H1 (cell line): ENCODE measurements at regions not wholly inside any gene's neighbourhood (a gene's known extent, or its start where the extent isn't known, plus 50 kb on each side); places are given as distances from the start of the nearest gene placed in this dataset.

ENCODE experiments used
- CTCF ChIA-PET: fragments of 300-600 bp; sonication (Branson Sonifier 250); formaldehyde crosslinking; loops from one replicate; lab custom pipeline; 2021; ENCODE audit not compliant: partially characterized antibody; lab: Charles Lee
- POLR2A ChIA-PET: fragments of 300-600 bp; sonication (Branson Sonifier 250); formaldehyde crosslinking; loops from one replicate; lab custom pipeline; 2021; ENCODE audit warnings: inconsistent platforms; ENCODE audit not compliant: partially characterized antibody; lab: Charles Lee
- DNase-seq, 2 experiments: peaks; one replicate each; pipeline versions ENCODE4 v3.0.0 to v3.0.0-alpha.2; 2010 to 2022; ENCODE audit warnings: low spot score in 2 of 2, low read depth in 1 of 2, mixed read lengths in 1 of 2
- FAIRE-seq: peaks from 2 replicates; lab custom pipeline; 2011; peaks lifted over from hg19 to GRCh38; lab: Jason Lieb, UNC
- H2AFZ ChIP-seq: 2 replicates; pipeline ENCODE4 v1.8.1; 2012; ENCODE audit warnings: low read length, inconsistent platforms
- H2AK5ac ChIP-seq: 2 replicates; pipeline ENCODE4 v1.6.1; 2013; ENCODE audit warnings: low read depth, low read length
- H2BK120ac ChIP-seq: replicated peaks from 2 replicates; pipeline ENCODE3; 2013; ENCODE audit warnings: low read depth, low read length, inconsistent platforms
- H2BK12ac ChIP-seq: 2 replicates; pipeline ENCODE4 v1.6.1; 2013; ENCODE audit warnings: low read depth, low read length
- H2BK15ac ChIP-seq: 2 replicates; pipeline ENCODE4 v1.6.1; 2013; ENCODE audit warnings: low read length
- H2BK20ac ChIP-seq: 2 replicates; pipeline ENCODE4 v1.6.1; 2013; ENCODE audit warnings: low read length
- H2BK5ac ChIP-seq: 2 replicates; pipeline ENCODE4 v1.6.1; 2013; ENCODE audit warnings: low read depth, low read length
- H3K14ac ChIP-seq: 2 replicates; pipeline ENCODE4 v1.6.1; 2013; ENCODE audit warnings: inconsistent platforms; ENCODE audit not compliant: insufficient read length
- H3K18ac ChIP-seq: 2 replicates; pipeline ENCODE4 v1.6.1; 2013; ENCODE audit warnings: low read length; ENCODE audit errors: extremely low read depth
- H3K23ac ChIP-seq: 2 replicates; pipeline ENCODE4 v1.6.1; 2013; ENCODE audit warnings: inconsistent platforms; ENCODE audit not compliant: insufficient read length
- H3K23me2 ChIP-seq: 2 replicates; pipeline ENCODE4 v1.6.1; 2013; ENCODE audit warnings: low read depth, low read length
- H3K27ac ChIP-seq: 2 replicates; pipeline ENCODE4 v1.6.1; 2011; ENCODE audit warnings: low read depth, low read length, inconsistent platforms
- H3K27me3 ChIP-seq, 4 experiments: replicated peaks in 1 of 4; 1 replicate in 1 of 4; 2 replicates in 3 of 4; pipeline versions ENCODE4 v1.6.1 to v1.8.1; 2011 to 2013; ENCODE audit warnings: low read length in 3 of 4, mild to moderate bottlenecking in 3 of 4, inconsistent platforms in 2 of 4, mixed read lengths in 2 of 4, moderate library complexity in 1 of 4; ENCODE audit not compliant: control insufficient read depth in 3 of 4, insufficient read depth in 3 of 4; ENCODE audit errors: extremely low read depth in 1 of 4
- H3K36me3 ChIP-seq, 4 experiments: 2 replicates each; pipeline versions ENCODE4 v1.6.1 to v1.8.1; 2011 to 2013; ENCODE audit warnings: mild to moderate bottlenecking in 4 of 4, low read length in 3 of 4, moderate library complexity in 2 of 4, control low read depth in 1 of 4, inconsistent platforms in 1 of 4; ENCODE audit not compliant: insufficient read depth in 4 of 4, control insufficient read depth in 2 of 4
- H3K4ac ChIP-seq: replicated peaks from 2 replicates; pipeline ENCODE3; 2013; ENCODE audit warnings: low read length, low read depth, mixed read lengths, inconsistent platforms; ENCODE audit not compliant: insufficient read length
- H3K4me1 ChIP-seq, 4 experiments: replicated peaks in 1 of 4; 1 replicate in 1 of 4; 2 replicates in 3 of 4; pipeline versions ENCODE4 v1.6.1 to v1.8.1; 2011 to 2013; ENCODE audit warnings: low read length in 3 of 4, inconsistent platforms in 2 of 4, mixed read lengths in 1 of 4; ENCODE audit not compliant: insufficient read depth in 4 of 4, control insufficient read depth in 3 of 4
- H3K4me2 ChIP-seq, 2 experiments: 2 replicates each; pipeline versions ENCODE4 v1.6.1 to v1.8.1; 2011 to 2013; ENCODE audit warnings: low read depth in 2 of 2, low read length in 2 of 2, control low read depth in 1 of 2, inconsistent platforms in 1 of 2, mild to moderate bottlenecking in 1 of 2; ENCODE audit not compliant: insufficient read depth in 1 of 2
- H3K4me3 ChIP-seq, 4 experiments: fragments of 200-600, 300-600 bp in 1 of 4; sonication (generic), shearing (Covaris generic), sonication (Bioruptor Twin) in 1 of 4; 2 replicates each; pipeline versions ENCODE4 v1.5.1 to v1.8.1; 2011 to 2016; ENCODE audit warnings: low read length in 4 of 4, low read depth in 3 of 4, control low read depth in 2 of 4, inconsistent platforms in 2 of 4, mild to moderate bottlenecking in 2 of 4, mixed read lengths in 1 of 4, moderate library complexity in 1 of 4; ENCODE audit not compliant: insufficient read depth in 2 of 4; ENCODE audit errors: extremely low read depth in 1 of 4
- H3K56ac ChIP-seq: replicated peaks from 2 replicates; pipeline ENCODE3; 2013; ENCODE audit warnings: low read depth, mild to moderate bottlenecking, mixed read lengths, low read length, inconsistent platforms; ENCODE audit not compliant: insufficient read length
- H3K79me1 ChIP-seq: 2 replicates; pipeline ENCODE4 v1.6.1; 2013; ENCODE audit warnings: low read depth, low read length, control low read depth
- H3K79me2 ChIP-seq, 2 experiments: 2 replicates each; pipeline versions ENCODE4 v1.6.1 to v1.8.1; 2012 to 2013; ENCODE audit warnings: low read length in 2 of 2, mild to moderate bottlenecking in 2 of 2, inconsistent platforms in 1 of 2; ENCODE audit not compliant: insufficient read depth in 2 of 2, control insufficient read depth in 1 of 2
- H3K9ac ChIP-seq, 4 experiments: replicated peaks in 1 of 4; 1 replicate in 1 of 4; 2 replicates in 3 of 4; pipeline versions ENCODE4 v1.6.1 to v1.8.1; 2011 to 2013; ENCODE audit warnings: low read depth in 3 of 4, low read length in 3 of 4, control low read depth in 2 of 4, mild to moderate bottlenecking in 2 of 4, moderate library complexity in 2 of 4, inconsistent platforms in 1 of 4; ENCODE audit errors: extremely low read depth in 1 of 4
- H3K9me3 ChIP-seq, 2 experiments: 2 replicates each; pipeline versions ENCODE4 v1.6.1 to v1.8.1; 2012 to 2013; ENCODE audit warnings: mild to moderate bottlenecking in 2 of 2, moderate library complexity in 2 of 2, control low read depth in 1 of 2, inconsistent platforms in 1 of 2, low read depth in 1 of 2, low read length in 1 of 2, mixed read lengths in 1 of 2; ENCODE audit not compliant: insufficient read depth in 2 of 2
- H4K20me1 ChIP-seq, 2 experiments: replicated peaks in 1 of 2; 2 replicates each; pipeline versions ENCODE3 to v1.8.1; 2011 to 2013; ENCODE audit warnings: inconsistent platforms in 2 of 2, low read length in 2 of 2, mild to moderate bottlenecking in 1 of 2; ENCODE audit not compliant: insufficient read depth in 2 of 2, control insufficient read depth in 1 of 2
- H4K5ac ChIP-seq: 2 replicates; pipeline ENCODE4 v1.6.1; 2013; ENCODE audit warnings: low read length, low read depth, mixed read lengths, inconsistent platforms; ENCODE audit not compliant: insufficient read length
- H4K8ac ChIP-seq: 2 replicates; pipeline ENCODE4 v1.8.0; 2013; ENCODE audit warnings: mild to moderate bottlenecking, moderate library complexity, low read length, inconsistent platforms; ENCODE audit not compliant: insufficient read depth; ENCODE audit errors: extremely low read depth
- H4K91ac ChIP-seq: replicated peaks from 2 replicates; pipeline ENCODE3; 2013; ENCODE audit warnings: low read length, mixed read lengths, inconsistent platforms; ENCODE audit not compliant: insufficient read length
- CBX8 ChIP-seq: fragments of 300-800, 300-1000 bp; sonication (generic); IDR thresholded peaks from 2 replicates; pipeline ENCODE4 v1.7.1; 2016; ENCODE audit warnings: low read depth, low read length, borderline replicate concordance
- FOSL1 ChIP-seq: IDR thresholded peaks from 2 replicates; pipeline ENCODE4 v1.6.1; 2011; ENCODE audit warnings: mild to moderate bottlenecking, low read depth, low read length, moderate library complexity; ENCODE audit not compliant: insufficient read depth
- GABPA ChIP-seq: IDR thresholded peaks from 2 replicates; pipeline ENCODE4 v1.6.1; 2011; ENCODE audit warnings: mild to moderate bottlenecking, low read length, moderate library complexity, borderline replicate concordance; ENCODE audit not compliant: insufficient read depth
- HDAC6 ChIP-seq: IDR thresholded peaks from one replicate; pipeline ENCODE4 v1.7.1; 2012; ENCODE audit warnings: low read depth, mild to moderate bottlenecking, inconsistent platforms, low read length, moderate library complexity
- KDM4A ChIP-seq: IDR thresholded peaks from one replicate; pipeline ENCODE4 v1.7.1; 2012; ENCODE audit warnings: low read depth, mild to moderate bottlenecking, moderate library complexity, low read length, inconsistent platforms; ENCODE audit not compliant: severe bottlenecking
- KDM5A ChIP-seq: fragments of 200-600 bp; IDR thresholded peaks from 2 replicates; pipeline ENCODE4 v1.7.1; 2012; ENCODE audit warnings: mild to moderate bottlenecking, low read length, inconsistent platforms, mixed read lengths
- NANOG ChIP-seq: IDR thresholded peaks from 2 replicates; pipeline ENCODE4 v1.6.1; 2011; ENCODE audit warnings: low read length, low read depth, mild to moderate bottlenecking, inconsistent platforms; ENCODE audit not compliant: insufficient read depth, poor library complexity, severe bottlenecking
- PHF8 ChIP-seq: fragments of 200-600 bp; sonication (generic); conservative IDR thresholded peaks from 2 replicates; pipeline ENCODE4 v1.7.1; 2012; ENCODE audit warnings: low read depth, mild to moderate bottlenecking, inconsistent platforms, low read length, moderate library complexity
- RFX5 ChIP-seq: IDR thresholded peaks from 2 replicates; pipeline ENCODE4 v1.6.1; 2011; ENCODE audit warnings: low read depth, low read length, improper control_type of control experiment, borderline replicate concordance
- TCF12 ChIP-seq: IDR thresholded peaks from 2 replicates; pipeline ENCODE4 v1.6.1; 2011; ENCODE audit warnings: low read depth, mild to moderate bottlenecking, low read length
- YY1 ChIP-seq: IDR thresholded peaks from 2 replicates; pipeline ENCODE4 v1.6.1; 2011; ENCODE audit warnings: low read depth, mild to moderate bottlenecking, low read length
- WGBS, 2 experiments: shearing (Covaris generic) in 1 of 2; methylation state at CpG; one replicate each; pipeline versions ENCODE4 v1.1.6 to v1.1.7; 2013 to 2015; ENCODE audit warnings: low lambda C conversion rate in 2 of 2, mixed read lengths in 2 of 2, inconsistent platforms in 1 of 2, low coverage in 1 of 2, missing lambda C conversion rate in 1 of 2; ENCODE audit not compliant: insufficient replicate concordance in 2 of 2, insufficient coverage in 1 of 2, insufficient read length in 1 of 2; ENCODE audit errors: extremely low coverage in 1 of 2, missing lambda C conversion rate in 1 of 2; 5-methylcytosine and 5-hydroxymethylcytosine counted together
- TF ChIP-seq, protein P1 (sequence below): IDR thresholded peaks from 2 replicates; pipeline ENCODE4 v1.6.1; 2011; ENCODE audit warnings: low read length, improper control_type of control experiment

DNA sequence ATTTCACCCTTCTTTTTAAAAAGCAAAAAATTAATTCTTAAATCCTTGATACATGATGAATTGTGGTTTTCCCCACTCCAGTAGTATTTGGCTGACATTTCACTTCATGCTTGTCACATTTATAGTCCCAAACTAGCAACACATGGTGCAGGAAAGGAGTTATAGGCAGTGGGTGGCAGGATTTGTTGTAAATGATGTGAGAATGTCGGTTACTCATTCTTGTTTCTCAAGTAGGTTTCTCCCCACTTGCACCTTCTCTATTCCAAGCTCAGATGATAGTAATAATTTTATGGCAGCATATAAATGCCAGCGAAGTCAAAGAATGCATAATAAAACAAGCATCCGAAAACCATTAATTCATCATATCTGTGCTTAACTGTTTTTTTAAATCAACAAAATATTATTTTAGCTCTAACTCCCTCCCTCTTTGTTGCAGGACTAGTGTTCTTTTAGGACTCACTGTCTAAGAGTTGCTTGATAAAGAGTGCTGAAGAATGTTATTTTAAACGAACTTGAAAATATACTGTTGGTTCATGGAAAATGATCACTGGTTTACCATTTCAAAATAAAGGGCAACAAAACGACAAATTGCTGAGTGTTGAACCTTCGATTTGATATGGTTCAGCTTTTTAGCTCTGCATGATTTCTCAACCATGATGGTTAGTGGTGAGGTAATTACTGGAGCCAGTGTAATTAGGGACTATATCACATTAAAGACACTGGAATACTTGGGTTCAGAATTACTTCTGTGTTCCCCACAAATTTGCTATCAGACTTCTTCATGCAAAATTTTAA is 88.1 kb upstream of the ADAMTSL1 start:
- FAIRE-seq = no peak
- TF ChIP-seq, protein P1, sequence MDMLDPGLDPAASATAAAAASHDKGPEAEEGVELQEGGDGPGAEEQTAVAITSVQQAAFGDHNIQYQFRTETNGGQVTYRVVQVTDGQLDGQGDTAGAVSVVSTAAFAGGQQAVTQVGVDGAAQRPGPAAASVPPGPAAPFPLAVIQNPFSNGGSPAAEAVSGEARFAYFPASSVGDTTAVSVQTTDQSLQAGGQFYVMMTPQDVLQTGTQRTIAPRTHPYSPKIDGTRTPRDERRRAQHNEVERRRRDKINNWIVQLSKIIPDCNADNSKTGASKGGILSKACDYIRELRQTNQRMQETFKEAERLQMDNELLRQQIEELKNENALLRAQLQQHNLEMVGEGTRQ = no peak
- TF ChIP-seq FOSL1 (no peak), YY1 (no peak), PHF8 (no peak), KDM4A (no peak), CBX8 (no peak), NANOG (no peak), TCF12 (no peak), RFX5 (no peak), HDAC6 (no peak), GABPA (no peak), KDM5A (no peak)

More for the DNA sequence above, 88.1 kb upstream of the ADAMTSL1 start:
- H3K79me1 ChIP-seq = no peaks in the 10 kb centered on the region
- WGBS, 2 experiments = 94% methylated on average over 6 of the region's 6 CpGs; no CpG with 5 or more reads in 1 of the 2 experiments
- no peak overlapping the region for H4K5ac ChIP-seq
- H3K79me2 ChIP-seq = no peaks in the 10 kb centered on the region
- H3K4me2 ChIP-seq = no peak overlapping the region
- H4K8ac ChIP-seq = no peak overlapping the region
- H3K9ac ChIP-seq = no peak overlapping the region
- H3K23me2 ChIP-seq = no peaks in the 10 kb centered on the region
- H3K9me3 ChIP-seq = no peaks in the 10 kb centered on the region
- H4K20me1 ChIP-seq = no peaks in the 10 kb centered on the region
- no peak overlapping the region for H2BK120ac ChIP-seq
- no peak overlapping the region for H3K14ac ChIP-seq
- no peak overlapping the region for H3K23ac ChIP-seq
- ChIA-PET CTCF (interaction anchor here (1.0 kb wide), 1 partner anchor 36 kb away, joined by 3 read pairs; no protein-coding TSS in a partner anchor), POLR2A (no interaction called here)
- H4K91ac ChIP-seq = no peak overlapping the region
- H2BK5ac ChIP-seq = no peak overlapping the region
- no peak overlapping the region for H3K18ac ChIP-seq
- H2BK15ac ChIP-seq = no peak overlapping the region
- DNase-seq = no peak
- no peak overlapping the region for H3K4me3 ChIP-seq
- H3K56ac ChIP-seq = no peak overlapping the region
- H3K36me3 ChIP-seq = no peaks in the 10 kb centered on the region
- no peak overlapping the region for H3K27ac ChIP-seq
- H3K4me1 ChIP-seq = no peaks in the 10 kb centered on the region
- no peak overlapping the region for H3K4ac ChIP-seq
- no peak overlapping the region for H2AK5ac ChIP-seq
- no peak overlapping the region for H2BK20ac ChIP-seq
- H2BK12ac ChIP-seq = no peak overlapping the region
- H3K27me3 ChIP-seq = no peaks in the 10 kb centered on the region
- no peak overlapping the region for H2AFZ ChIP-seq
